Type B pancreatic cell (in vitro differentiated cells): ENCODE measurements at regions not wholly inside any gene's neighbourhood (a gene's known extent, or its start where the extent isn't known, plus 50 kb on each side); places are given as distances from the start of the nearest gene placed in this dataset.

ENCODE experiments used
- DNase-seq: peaks from one replicate; pipeline ENCODE4 v3.0.0; 2021; ENCODE audit warnings: mixed read lengths; ENCODE audit not compliant: unreplicated experiment; ENCODE audit errors: extremely low spot score
- H3K27ac Mint-ChIP-seq: 2 replicates; pipeline ENCODE4 v1.8.0; 2021; ENCODE audit warnings: mild to moderate bottlenecking, mixed read lengths
- H3K27me3 Mint-ChIP-seq: 2 replicates; pipeline ENCODE4 v1.8.0; 2021; ENCODE audit warnings: mixed read lengths
- H3K36me3 Mint-ChIP-seq: 2 replicates; pipeline ENCODE4 v1.8.0; 2021; ENCODE audit warnings: mixed read lengths
- H3K4me1 Mint-ChIP-seq: one replicate; pipeline ENCODE4 v1.8.0; 2021; ENCODE audit warnings: mixed read lengths; ENCODE audit not compliant: unreplicated experiment
- H3K4me3 Mint-ChIP-seq: 2 replicates; pipeline ENCODE4 v1.8.0; 2021; ENCODE audit warnings: mild to moderate bottlenecking, mixed read lengths
- H3K9me3 Mint-ChIP-seq: 2 replicates; pipeline ENCODE4 v1.8.0; 2021; ENCODE audit warnings: mixed read lengths
- TF ChIP-seq, protein P1 (sequence below): fragments of 200-600 bp; sonication (generic); conservative IDR thresholded peaks from 2 replicates; pipeline ENCODE4 v1.5.0; 2021; ENCODE audit warnings: antibody characterized with exemption, mild to moderate bottlenecking

- DNase-seq = no peak
- Mint-ChIP-seq H3K9me3 (no peaks in the 10 kb centered on the region), H3K4me3 (no peak overlapping the region), H3K27ac (no peak overlapping the region), H3K4me1 (no peaks in the 10 kb centered on the region), H3K36me3 (no peaks in the 10 kb centered on the region), H3K27me3 (peaks cover 8% of the 10 kb centered on the region)
- TF ChIP-seq, protein P1, sequence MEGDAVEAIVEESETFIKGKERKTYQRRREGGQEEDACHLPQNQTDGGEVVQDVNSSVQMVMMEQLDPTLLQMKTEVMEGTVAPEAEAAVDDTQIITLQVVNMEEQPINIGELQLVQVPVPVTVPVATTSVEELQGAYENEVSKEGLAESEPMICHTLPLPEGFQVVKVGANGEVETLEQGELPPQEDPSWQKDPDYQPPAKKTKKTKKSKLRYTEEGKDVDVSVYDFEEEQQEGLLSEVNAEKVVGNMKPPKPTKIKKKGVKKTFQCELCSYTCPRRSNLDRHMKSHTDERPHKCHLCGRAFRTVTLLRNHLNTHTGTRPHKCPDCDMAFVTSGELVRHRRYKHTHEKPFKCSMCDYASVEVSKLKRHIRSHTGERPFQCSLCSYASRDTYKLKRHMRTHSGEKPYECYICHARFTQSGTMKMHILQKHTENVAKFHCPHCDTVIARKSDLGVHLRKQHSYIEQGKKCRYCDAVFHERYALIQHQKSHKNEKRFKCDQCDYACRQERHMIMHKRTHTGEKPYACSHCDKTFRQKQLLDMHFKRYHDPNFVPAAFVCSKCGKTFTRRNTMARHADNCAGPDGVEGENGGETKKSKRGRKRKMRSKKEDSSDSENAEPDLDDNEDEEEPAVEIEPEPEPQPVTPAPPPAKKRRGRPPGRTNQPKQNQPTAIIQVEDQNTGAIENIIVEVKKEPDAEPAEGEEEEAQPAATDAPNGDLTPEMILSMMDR = no peak
These were observed 203.2 kb downstream of the ARHGAP12 start for GRCh38 chr10:31725436-31725835.

DNA sequence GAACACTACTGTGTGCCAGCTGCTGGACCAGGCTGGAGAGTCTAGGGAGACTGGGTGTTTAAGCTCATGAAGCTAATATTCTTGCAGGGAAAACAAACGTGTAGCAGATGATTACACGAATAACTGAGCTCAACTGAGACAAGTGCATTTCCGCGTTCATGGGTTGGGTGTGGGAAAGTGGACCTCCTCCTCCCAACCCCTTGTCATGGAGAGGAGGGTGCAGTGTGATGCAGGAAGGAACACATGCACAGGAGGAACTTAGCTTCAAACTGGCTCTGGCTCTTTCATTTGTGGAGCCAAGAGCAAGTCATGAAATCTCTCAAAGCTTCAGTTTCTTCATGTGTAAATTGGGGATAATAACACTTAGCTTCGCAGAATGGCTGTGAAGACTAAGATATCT is 204.3 kb downstream of the ARHGAP12 start:
- no peaks in the 10 kb centered on the region for H3K9me3 Mint-ChIP-seq
- no peak for DNase-seq
- no peaks in the 10 kb centered on the region for H3K36me3 Mint-ChIP-seq
- no peak overlapping the region for H3K4me3 Mint-ChIP-seq
- H3K27me3 Mint-ChIP-seq = peaks cover 8% of the 10 kb centered on the region
- no peaks in the 10 kb centered on the region for H3K4me1 Mint-ChIP-seq
- TF ChIP-seq, protein P1 = no peak
- H3K27ac Mint-ChIP-seq = no peak overlapping the region

GRCh38 chr10:31723106-31723750 is 205.4 kb downstream of the ARHGAP12 start:
- TF ChIP-seq, protein P1 = no peak
- no peak overlapping the region for H3K4me3 Mint-ChIP-seq
- no peaks in the 10 kb centered on the region for H3K4me1 Mint-ChIP-seq
- H3K36me3 Mint-ChIP-seq = no peaks in the 10 kb centered on the region
- no peaks in the 10 kb centered on the region for H3K9me3 Mint-ChIP-seq
- no peaks in the 10 kb centered on the region for H3K27me3 Mint-ChIP-seq
- no peak for DNase-seq
- no peak overlapping the region for H3K27ac Mint-ChIP-seq

DNA sequence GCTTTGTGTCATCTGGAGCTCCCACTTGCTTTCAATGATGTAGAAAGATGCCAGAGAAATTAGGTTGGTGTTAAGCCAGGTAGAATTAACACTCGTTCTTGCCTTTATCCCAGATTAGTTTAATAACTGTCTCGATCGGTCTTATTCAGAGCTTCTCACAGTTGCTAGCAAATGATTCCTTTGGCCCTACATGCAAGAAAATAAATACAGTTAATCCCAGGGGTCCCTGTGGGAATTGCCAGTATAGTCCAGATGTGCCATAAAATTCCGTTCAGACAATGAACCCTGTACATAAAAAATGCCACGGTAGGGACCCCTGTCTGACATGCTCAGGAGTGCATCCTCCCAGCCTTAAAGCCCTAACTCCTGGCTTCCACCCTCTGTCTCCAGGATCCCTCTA is 207.5 kb downstream of the ARHGAP12 start:
- Mint-ChIP-seq H3K4me3 (no peak overlapping the region), H3K36me3 (no peaks in the 10 kb centered on the region), H3K27me3 (no peaks in the 10 kb centered on the region), H3K27ac (no peak overlapping the region), H3K9me3 (no peaks in the 10 kb centered on the region), H3K4me1 (no peaks in the 10 kb centered on the region)
- DNase-seq = no peak
- TF ChIP-seq, protein P1 = no peak

DNA sequence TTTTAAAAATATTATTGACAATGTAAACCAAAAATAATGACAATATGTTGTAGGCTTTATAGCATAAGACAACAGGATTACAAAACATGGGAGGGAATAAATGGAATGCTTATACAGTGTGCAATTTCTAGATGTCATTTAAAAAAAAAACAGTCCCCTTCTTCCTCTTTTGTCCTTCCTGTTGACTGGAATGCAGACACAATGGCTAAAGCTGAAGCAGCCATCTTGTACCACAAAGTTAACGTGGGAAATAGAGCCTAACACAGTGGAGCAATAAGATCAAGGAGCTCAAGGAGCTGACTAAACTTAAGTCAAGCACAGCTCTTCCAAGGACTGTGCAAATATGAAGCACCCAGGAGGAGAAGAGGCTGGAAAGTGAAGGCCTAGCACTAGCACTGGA is 208.1 kb downstream of the ARHGAP12 start:
- Mint-ChIP-seq H3K27me3 (no peaks in the 10 kb centered on the region), H3K9me3 (no peaks in the 10 kb centered on the region), H3K27ac (no peak overlapping the region), H3K4me1 (no peaks in the 10 kb centered on the region), H3K36me3 (no peaks in the 10 kb centered on the region), H3K4me3 (no peak overlapping the region)
- TF ChIP-seq, protein P1 = no peak
- no peak for DNase-seq

GRCh38 chr10:31709476-31709875 is 219.2 kb downstream of the ARHGAP12 start:
- DNase-seq = no peak
- H3K36me3 Mint-ChIP-seq = peaks cover 3% of the 10 kb centered on the region
- TF ChIP-seq, protein P1 = no peak
- H3K27ac Mint-ChIP-seq = no peak overlapping the region
- peaks cover 26% of the 10 kb centered on the region for H3K4me1 Mint-ChIP-seq
- no peak overlapping the region for H3K4me3 Mint-ChIP-seq
- no peaks in the 10 kb centered on the region for H3K27me3 Mint-ChIP-seq
- peaks cover 12% of the 10 kb centered on the region for H3K9me3 Mint-ChIP-seq
